ENCODE measurements at regions not wholly inside any gene's neighbourhood (a gene's known extent, or its start where the extent isn't known, plus 50 kb on each side); places are given as distances from the start of the nearest gene placed in this dataset.
"Not testable (repeated sequence)": the region's sequence is repeated elsewhere in the genome, so short reads cannot be mapped to it uniquely, and the experiment has no call there.

GRCh38 chrX:46208225-46208854 is 336.9 kb downstream of the ZNF674 start:
- H3K27me3 ChIP-seq: no peaks in the 10 kb centered on the region
- no peak overlapping the region for H3K27ac ChIP-seq
- TF ChIP-seq, protein P1, sequence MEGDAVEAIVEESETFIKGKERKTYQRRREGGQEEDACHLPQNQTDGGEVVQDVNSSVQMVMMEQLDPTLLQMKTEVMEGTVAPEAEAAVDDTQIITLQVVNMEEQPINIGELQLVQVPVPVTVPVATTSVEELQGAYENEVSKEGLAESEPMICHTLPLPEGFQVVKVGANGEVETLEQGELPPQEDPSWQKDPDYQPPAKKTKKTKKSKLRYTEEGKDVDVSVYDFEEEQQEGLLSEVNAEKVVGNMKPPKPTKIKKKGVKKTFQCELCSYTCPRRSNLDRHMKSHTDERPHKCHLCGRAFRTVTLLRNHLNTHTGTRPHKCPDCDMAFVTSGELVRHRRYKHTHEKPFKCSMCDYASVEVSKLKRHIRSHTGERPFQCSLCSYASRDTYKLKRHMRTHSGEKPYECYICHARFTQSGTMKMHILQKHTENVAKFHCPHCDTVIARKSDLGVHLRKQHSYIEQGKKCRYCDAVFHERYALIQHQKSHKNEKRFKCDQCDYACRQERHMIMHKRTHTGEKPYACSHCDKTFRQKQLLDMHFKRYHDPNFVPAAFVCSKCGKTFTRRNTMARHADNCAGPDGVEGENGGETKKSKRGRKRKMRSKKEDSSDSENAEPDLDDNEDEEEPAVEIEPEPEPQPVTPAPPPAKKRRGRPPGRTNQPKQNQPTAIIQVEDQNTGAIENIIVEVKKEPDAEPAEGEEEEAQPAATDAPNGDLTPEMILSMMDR (IDR thresholded peaks at IDR 0.05): no peak
- no peak for TF ChIP-seq POLR2A (IDR thresholded peaks at IDR 0.05)
- no peak overlapping the region for H3K4me3 ChIP-seq (replicated peaks in 1 of 3)
- 57 to 73% methylated on average over 2 of the region's 2 CpGs for WGBS, 2 donors
- H3K9me3 ChIP-seq: no peaks in the 10 kb centered on the region
- no peaks in the 10 kb centered on the region for H3K36me3 ChIP-seq
- H3K4me1 ChIP-seq: no peaks in the 10 kb centered on the region
- no peak for DNase-seq
- intact Hi-C loops (cut with DNase I): no loop called here

DNA sequence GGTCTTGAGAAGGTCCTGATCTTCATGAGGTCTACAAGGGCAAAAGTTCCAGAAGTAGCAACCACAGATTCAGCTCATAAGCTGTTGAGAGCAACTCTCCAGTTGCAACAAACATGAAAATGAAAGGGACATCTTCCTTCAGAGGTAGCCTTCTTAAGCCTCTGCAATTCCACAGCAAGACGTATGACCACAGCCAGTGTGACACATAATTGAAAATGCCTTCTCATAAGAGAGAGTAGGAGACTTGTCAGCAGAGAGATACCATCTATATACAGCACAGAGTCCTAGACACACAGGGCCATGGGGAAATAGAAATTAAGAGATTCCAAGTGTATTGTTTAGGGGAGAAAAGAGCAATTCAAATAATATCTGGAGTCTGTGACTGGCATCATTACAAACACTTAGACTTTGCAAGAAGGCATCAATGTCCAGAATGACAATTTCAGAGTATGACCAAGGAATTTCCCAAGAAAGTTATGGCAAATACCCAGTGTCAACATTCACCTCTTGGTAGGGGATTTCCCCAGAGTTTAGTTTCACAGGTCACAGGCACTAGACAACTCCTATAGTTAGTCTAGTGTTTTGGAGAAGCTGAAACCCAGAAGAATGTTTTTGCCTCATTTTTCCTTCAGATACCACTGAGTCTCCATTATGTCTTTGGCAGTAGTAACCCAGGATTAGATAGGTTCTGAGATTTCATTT is 340.3 kb downstream of the ZNF674 start:
- H3K9me3 ChIP-seq: no peaks in the 10 kb centered on the region
- intact Hi-C loops (cut with DNase I): no loop called here
- TF ChIP-seq, protein P1 (IDR thresholded peaks at IDR 0.05): no peak
- TF ChIP-seq POLR2A (IDR thresholded peaks at IDR 0.05): no peak
- H3K4me1 ChIP-seq: no peaks in the 10 kb centered on the region
- H3K4me3 ChIP-seq (replicated peaks in 1 of 3): no peak overlapping the region
- no peaks in the 10 kb centered on the region for H3K36me3 ChIP-seq
- 100% methylated on average over 1 of the region's 1 CpG; no CpG with 5 or more reads in 1 of the 2 donors for WGBS, 2 donors
- H3K27ac ChIP-seq: no peak overlapping the region
- H3K27me3 ChIP-seq: no peaks in the 10 kb centered on the region
- no peak for DNase-seq

DNA sequence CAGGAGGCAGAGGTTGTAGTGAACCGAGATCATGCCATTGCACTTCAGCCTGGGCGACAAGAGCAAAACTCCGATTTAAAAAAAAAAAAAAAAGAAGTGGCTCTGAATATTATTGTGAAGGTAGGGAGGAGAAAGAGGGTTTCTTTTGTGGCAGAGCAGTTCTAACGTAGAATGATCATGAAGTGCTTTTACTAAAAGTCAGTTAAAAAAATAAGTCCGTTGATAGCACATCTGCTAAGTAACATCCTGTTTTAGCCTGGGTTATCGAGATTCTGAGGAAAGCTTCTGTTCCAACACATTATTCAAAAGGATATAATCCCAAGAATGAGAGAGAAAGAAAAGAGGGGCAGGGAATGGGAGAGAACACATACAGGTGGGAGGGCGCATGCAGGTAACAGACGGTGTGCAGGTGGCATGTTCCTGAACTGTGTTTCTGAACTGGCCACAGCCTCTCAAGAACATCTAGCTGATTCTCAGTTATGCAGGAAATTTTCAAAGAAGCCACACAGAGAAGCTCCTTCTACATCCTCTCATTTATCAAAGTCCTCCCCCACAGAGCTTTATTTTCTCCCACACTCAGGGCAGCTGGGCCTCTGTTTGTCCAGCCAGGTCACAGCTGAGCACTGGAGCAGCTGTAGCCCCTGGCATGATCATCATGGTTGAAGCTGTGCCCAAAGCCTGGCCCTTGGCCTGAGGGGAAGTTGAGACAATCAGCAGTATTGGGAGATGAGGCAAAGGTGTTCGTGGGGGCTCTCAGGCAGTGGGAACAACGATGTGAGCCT is 342.3 kb downstream of the ZNF674 start:
- Histone ChIP-seq H3K36me3 (no peaks in the 10 kb centered on the region), H3K4me1 (no peaks in the 10 kb centered on the region), H3K9me3 (no peaks in the 10 kb centered on the region), H3K27me3 (no peaks in the 10 kb centered on the region), H3K27ac (no peak overlapping the region), H3K4me3 (replicated peaks in 1 of 3) (no peak overlapping the region)
- no peak for TF ChIP-seq POLR2A (IDR thresholded peaks at IDR 0.05)
- TF ChIP-seq, protein P1 (IDR thresholded peaks at IDR 0.05): no peak
- no peak for DNase-seq
- WGBS, 2 donors: 69 to 74% methylated on average over 10 of the region's 10 CpGs
- intact Hi-C loops (cut with DNase I): no loop called here

GRCh38 chrX:46200413-46200812 is 344.8 kb downstream of the ZNF674 start:
- DNase-seq: no peak
- Histone ChIP-seq H3K36me3 (no peaks in the 10 kb centered on the region), H3K4me1 (no peaks in the 10 kb centered on the region), H3K4me3 (replicated peaks in 1 of 3) (no peak overlapping the region), H3K27me3 (no peaks in the 10 kb centered on the region), H3K9me3 (no peaks in the 10 kb centered on the region), H3K27ac (no peak overlapping the region)
- intact Hi-C loops (cut with DNase I): no loop called here
- no peak for TF ChIP-seq POLR2A (IDR thresholded peaks at IDR 0.05)
- TF ChIP-seq, protein P1 (IDR thresholded peaks at IDR 0.05): no peak
- WGBS, 2 donors: 68 to 78% methylated on average over 1 of the region's 1 CpG

GRCh38 chrX:46198858-46199257 is 346.4 kb downstream of the ZNF674 start:
- no peak overlapping the region for H3K27ac ChIP-seq
- no peak for TF ChIP-seq POLR2A (IDR thresholded peaks at IDR 0.05)
- TF ChIP-seq, protein P1 (IDR thresholded peaks at IDR 0.05): no peak
- H3K27me3 ChIP-seq: no peaks in the 10 kb centered on the region
- DNase-seq: no peak
- H3K4me1 ChIP-seq: no peaks in the 10 kb centered on the region
- no peaks in the 10 kb centered on the region for H3K9me3 ChIP-seq
- H3K4me3 ChIP-seq (replicated peaks in 1 of 3): no peak overlapping the region
- no peaks in the 10 kb centered on the region for H3K36me3 ChIP-seq
- intact Hi-C loops (cut with DNase I): no loop called here
- WGBS, 2 donors: 64 to 93% methylated on average over 1 of the region's 1 CpG

DNA sequence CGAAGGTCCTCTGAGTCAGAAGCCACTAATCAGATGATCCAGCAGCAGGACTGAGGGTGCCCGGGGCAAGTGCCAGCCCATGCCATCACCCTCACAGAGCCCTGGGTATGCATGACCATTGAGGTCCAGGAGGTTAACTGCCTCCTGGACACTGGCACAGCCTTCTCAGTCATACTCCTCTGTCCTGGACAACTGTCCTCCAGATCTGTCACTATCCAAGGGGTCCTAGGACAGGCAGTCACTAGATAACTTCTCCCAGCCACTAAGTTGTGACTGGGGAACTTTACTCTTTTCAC is 358.5 kb downstream of the ZNF674 start:
- 87% methylated on average over 2 of the region's 2 CpGs; no CpG with 5 or more reads in 1 of the 2 donors for WGBS, 2 donors
- H3K27ac ChIP-seq; DNase-seq; H3K9me3 ChIP-seq; H3K36me3 ChIP-seq; H3K27me3 ChIP-seq; intact Hi-C loops (cut with DNase I); H3K4me3 ChIP-seq (replicated peaks in 1 of 3); H3K4me1 ChIP-seq: not testable (repeated sequence)

Data from thyroid gland (tissue), 4 donors.